ENCODE measurements at regions not wholly inside any gene's neighbourhood (a gene's known extent, or its start where the extent isn't known, plus 50 kb on each side); places are given as distances from the start of the nearest gene placed in this dataset.

DNA sequence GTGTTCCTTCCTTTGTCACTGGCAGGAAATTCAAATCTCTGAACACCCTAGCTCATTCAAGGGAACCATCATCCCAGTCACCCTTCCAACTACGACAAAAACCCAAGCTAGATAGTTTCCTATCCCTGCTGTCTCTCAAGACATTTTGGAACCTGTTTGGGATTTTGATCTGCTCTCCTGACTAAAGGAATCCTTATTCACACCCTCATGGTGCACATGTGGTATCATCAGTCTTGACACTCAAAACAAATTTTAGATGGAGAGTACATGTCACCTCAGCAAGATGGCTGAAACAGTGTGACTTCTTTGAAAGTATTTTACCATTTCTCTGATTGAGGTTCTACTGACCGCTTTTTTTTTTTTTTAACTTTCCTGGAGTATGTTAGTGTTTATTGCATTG lies 234.3 kb upstream of the TMEM229A start:
- no peak overlapping the region for H3K27ac Mint-ChIP-seq
- no peaks in the 10 kb centered on the region for H3K36me3 Mint-ChIP-seq (ENCODE audit: low read depth)
- no peak overlapping the region for H3K4me3 ChIP-seq
- no peaks in the 10 kb centered on the region for H4K20me1 ChIP-seq (replicated peaks; ENCODE audit: insufficient read depth)
- DNase-seq (ENCODE audit: low spot score) (no peak), ATAC-seq (no peak)
- peaks cover 25% of the 10 kb centered on the region for H3K4me1 ChIP-seq (ENCODE audit: insufficient read depth)
- H3K4me3 Mint-ChIP-seq: no peak overlapping the region
- H3F3A ChIP-seq (replicated peaks; ENCODE audit: low read depth): no peaks in the 10 kb centered on the region
- no peak for TF ChIP-seq ZNF331 (CRISPR knock-in tag; IDR thresholded peaks at IDR 0.05; ENCODE audit: low read depth)
- TF ChIP-seq, protein P1, sequence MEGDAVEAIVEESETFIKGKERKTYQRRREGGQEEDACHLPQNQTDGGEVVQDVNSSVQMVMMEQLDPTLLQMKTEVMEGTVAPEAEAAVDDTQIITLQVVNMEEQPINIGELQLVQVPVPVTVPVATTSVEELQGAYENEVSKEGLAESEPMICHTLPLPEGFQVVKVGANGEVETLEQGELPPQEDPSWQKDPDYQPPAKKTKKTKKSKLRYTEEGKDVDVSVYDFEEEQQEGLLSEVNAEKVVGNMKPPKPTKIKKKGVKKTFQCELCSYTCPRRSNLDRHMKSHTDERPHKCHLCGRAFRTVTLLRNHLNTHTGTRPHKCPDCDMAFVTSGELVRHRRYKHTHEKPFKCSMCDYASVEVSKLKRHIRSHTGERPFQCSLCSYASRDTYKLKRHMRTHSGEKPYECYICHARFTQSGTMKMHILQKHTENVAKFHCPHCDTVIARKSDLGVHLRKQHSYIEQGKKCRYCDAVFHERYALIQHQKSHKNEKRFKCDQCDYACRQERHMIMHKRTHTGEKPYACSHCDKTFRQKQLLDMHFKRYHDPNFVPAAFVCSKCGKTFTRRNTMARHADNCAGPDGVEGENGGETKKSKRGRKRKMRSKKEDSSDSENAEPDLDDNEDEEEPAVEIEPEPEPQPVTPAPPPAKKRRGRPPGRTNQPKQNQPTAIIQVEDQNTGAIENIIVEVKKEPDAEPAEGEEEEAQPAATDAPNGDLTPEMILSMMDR (conservative IDR thresholded peaks at IDR 0.05; ENCODE audit: low read depth in 2 of 2): no peak
- TF ChIP-seq CREB1 (CRISPR knock-in tag; IDR thresholded peaks at IDR 0.05; ENCODE audit: low read depth): no peak
- TF ChIP-seq ZNF114 (CRISPR knock-in tag; IDR thresholded peaks at IDR 0.05): no peak
- TF ChIP-seq, protein P2, sequence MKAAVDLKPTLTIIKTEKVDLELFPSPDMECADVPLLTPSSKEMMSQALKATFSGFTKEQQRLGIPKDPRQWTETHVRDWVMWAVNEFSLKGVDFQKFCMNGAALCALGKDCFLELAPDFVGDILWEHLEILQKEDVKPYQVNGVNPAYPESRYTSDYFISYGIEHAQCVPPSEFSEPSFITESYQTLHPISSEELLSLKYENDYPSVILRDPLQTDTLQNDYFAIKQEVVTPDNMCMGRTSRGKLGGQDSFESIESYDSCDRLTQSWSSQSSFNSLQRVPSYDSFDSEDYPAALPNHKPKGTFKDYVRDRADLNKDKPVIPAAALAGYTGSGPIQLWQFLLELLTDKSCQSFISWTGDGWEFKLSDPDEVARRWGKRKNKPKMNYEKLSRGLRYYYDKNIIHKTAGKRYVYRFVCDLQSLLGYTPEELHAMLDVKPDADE (IDR thresholded peaks at IDR 0.05): no peak
- TF ChIP-seq JUNB (IDR thresholded peaks at IDR 0.05; ENCODE audit: unreplicated experiment): no peak
- TF ChIP-seq, protein P3, sequence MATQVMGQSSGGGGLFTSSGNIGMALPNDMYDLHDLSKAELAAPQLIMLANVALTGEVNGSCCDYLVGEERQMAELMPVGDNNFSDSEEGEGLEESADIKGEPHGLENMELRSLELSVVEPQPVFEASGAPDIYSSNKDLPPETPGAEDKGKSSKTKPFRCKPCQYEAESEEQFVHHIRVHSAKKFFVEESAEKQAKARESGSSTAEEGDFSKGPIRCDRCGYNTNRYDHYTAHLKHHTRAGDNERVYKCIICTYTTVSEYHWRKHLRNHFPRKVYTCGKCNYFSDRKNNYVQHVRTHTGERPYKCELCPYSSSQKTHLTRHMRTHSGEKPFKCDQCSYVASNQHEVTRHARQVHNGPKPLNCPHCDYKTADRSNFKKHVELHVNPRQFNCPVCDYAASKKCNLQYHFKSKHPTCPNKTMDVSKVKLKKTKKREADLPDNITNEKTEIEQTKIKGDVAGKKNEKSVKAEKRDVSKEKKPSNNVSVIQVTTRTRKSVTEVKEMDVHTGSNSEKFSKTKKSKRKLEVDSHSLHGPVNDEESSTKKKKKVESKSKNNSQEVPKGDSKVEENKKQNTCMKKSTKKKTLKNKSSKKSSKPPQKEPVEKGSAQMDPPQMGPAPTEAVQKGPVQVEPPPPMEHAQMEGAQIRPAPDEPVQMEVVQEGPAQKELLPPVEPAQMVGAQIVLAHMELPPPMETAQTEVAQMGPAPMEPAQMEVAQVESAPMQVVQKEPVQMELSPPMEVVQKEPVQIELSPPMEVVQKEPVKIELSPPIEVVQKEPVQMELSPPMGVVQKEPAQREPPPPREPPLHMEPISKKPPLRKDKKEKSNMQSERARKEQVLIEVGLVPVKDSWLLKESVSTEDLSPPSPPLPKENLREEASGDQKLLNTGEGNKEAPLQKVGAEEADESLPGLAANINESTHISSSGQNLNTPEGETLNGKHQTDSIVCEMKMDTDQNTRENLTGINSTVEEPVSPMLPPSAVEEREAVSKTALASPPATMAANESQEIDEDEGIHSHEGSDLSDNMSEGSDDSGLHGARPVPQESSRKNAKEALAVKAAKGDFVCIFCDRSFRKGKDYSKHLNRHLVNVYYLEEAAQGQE (IDR thresholded peaks at IDR 0.05; ENCODE audit: unreplicated experiment): no peak
- no peak for TF ChIP-seq POLR2AphosphoS5 (IDR thresholded peaks at IDR 0.05; ENCODE audit: low read depth)
- no peak for TF ChIP-seq NANOG (IDR thresholded peaks at IDR 0.05; ENCODE audit: borderline replicate concordance)
- TF ChIP-seq EZH2phosphoT487 (IDR thresholded peaks at IDR 0.05; ENCODE audit: unreplicated experiment): no peak
- TF ChIP-seq, protein P4, sequence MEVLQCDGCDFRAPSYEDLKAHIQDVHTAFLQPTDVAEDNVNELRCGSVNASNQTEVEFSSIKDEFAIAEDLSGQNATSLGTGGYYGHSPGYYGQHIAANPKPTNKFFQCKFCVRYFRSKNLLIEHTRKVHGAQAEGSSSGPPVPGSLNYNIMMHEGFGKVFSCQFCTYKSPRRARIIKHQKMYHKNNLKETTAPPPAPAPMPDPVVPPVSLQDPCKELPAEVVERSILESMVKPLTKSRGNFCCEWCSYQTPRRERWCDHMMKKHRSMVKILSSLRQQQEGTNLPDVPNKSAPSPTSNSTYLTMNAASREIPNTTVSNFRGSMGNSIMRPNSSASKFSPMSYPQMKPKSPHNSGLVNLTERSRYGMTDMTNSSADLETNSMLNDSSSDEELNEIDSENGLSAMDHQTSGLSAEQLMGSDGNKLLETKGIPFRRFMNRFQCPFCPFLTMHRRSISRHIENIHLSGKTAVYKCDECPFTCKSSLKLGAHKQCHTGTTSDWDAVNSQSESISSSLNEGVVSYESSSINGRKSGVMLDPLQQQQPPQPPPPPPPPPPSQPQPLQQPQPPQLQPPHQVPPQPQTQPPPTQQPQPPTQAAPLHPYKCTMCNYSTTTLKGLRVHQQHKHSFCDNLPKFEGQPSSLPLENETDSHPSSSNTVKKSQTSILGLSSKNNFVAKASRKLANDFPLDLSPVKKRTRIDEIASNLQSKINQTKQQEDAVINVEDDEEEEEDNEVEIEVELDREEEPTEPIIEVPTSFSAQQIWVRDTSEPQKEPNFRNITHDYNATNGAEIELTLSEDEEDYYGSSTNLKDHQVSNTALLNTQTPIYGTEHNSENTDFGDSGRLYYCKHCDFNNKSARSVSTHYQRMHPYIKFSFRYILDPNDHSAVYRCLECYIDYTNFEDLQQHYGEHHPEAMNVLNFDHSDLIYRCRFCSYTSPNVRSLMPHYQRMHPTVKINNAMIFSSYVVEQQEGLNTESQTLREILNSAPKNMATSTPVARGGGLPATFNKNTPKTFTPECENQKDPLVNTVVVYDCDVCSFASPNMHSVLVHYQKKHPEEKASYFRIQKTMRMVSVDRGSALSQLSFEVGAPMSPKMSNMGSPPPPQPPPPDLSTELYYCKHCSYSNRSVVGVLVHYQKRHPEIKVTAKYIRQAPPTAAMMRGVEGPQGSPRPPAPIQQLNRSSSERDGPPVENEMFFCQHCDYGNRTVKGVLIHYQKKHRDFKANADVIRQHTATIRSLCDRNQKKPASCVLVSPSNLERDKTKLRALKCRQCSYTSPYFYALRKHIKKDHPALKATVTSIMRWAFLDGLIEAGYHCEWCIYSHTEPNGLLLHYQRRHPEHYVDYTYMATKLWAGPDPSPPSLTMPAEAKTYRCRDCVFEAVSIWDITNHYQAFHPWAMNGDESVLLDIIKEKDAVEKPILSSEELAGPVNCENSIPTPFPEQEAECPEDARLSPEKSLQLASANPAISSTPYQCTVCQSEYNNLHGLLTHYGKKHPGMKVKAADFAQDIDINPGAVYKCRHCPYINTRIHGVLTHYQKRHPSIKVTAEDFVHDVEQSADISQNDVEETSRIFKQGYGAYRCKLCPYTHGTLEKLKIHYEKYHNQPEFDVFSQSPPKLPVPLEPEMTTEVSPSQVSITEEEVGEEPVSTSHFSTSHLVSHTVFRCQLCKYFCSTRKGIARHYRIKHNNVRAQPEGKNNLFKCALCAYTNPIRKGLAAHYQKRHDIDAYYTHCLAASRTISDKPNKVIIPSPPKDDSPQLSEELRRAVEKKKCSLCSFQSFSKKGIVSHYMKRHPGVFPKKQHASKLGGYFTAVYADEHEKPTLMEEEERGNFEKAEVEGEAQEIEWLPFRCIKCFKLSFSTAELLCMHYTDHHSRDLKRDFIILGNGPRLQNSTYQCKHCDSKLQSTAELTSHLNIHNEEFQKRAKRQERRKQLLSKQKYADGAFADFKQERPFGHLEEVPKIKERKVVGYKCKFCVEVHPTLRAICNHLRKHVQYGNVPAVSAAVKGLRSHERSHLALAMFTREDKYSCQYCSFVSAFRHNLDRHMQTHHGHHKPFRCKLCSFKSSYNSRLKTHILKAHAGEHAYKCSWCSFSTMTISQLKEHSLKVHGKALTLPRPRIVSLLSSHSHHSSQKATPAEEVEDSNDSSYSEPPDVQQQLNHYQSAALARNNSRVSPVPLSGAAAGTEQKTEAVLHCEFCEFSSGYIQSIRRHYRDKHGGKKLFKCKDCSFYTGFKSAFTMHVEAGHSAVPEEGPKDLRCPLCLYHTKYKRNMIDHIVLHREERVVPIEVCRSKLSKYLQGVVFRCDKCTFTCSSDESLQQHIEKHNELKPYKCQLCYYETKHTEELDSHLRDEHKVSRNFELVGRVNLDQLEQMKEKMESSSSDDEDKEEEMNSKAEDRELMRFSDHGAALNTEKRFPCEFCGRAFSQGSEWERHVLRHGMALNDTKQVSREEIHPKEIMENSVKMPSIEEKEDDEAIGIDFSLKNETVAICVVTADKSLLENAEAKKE (CRISPR knock-in tag; IDR thresholded peaks at IDR 0.05): no peak
- no peak for TF ChIP-seq EZH2 (IDR thresholded peaks at IDR 0.05; ENCODE audit: low read depth, unreplicated experiment)
- no peak for TF ChIP-seq STAT1 (IDR thresholded peaks at IDR 0.05; ENCODE audit: unreplicated experiment)
- H3K9me3 Mint-ChIP-seq: no peaks in the 10 kb centered on the region
- H3K79me2 ChIP-seq (replicated peaks; ENCODE audit: insufficient read depth): no peaks in the 10 kb centered on the region
- H3K4me2 ChIP-seq: no peak overlapping the region
- no peaks in the 10 kb centered on the region for H3K36me3 ChIP-seq (ENCODE audit: insufficient read depth)
- H3K27ac ChIP-seq (ENCODE audit: low read depth): no peak overlapping the region
- peaks cover 24% of the 10 kb centered on the region for H3K4me1 Mint-ChIP-seq
- no peaks in the 10 kb centered on the region for H3K9me2 ChIP-seq (ENCODE audit: insufficient read depth)
- peaks cover 8% of the 10 kb centered on the region for H3K27me3 ChIP-seq (ENCODE audit: insufficient read depth)
- H2AFZ ChIP-seq: no peak overlapping the region
- no peaks in the 10 kb centered on the region for H3K27me3 Mint-ChIP-seq (ENCODE audit: insufficient read depth, low read depth, poor library complexity)

Measured in GM23338 (cell line).